H1 (cell line): ENCODE measurements at regions not wholly inside any gene's neighbourhood (a gene's known extent, or its start where the extent isn't known, plus 50 kb on each side); places are given as distances from the start of the nearest gene placed in this dataset.

Source experiments
- CTCF ChIA-PET: fragments of 300-600 bp; sonication (Branson Sonifier 250); formaldehyde crosslinking; loops from one replicate; lab custom pipeline; 2021; ENCODE audit not compliant: partially characterized antibody; lab: Charles Lee
- POLR2A ChIA-PET: fragments of 300-600 bp; sonication (Branson Sonifier 250); formaldehyde crosslinking; loops from one replicate; lab custom pipeline; 2021; ENCODE audit warnings: inconsistent platforms; ENCODE audit not compliant: partially characterized antibody; lab: Charles Lee
- DNase-seq, 2 experiments: peaks; one replicate each; pipeline versions ENCODE4 v3.0.0 to v3.0.0-alpha.2; 2010 to 2022; ENCODE audit warnings: low spot score in 2 of 2, low read depth in 1 of 2, mixed read lengths in 1 of 2
- FAIRE-seq: peaks from 2 replicates; lab custom pipeline; 2011; peaks lifted over from hg19 to GRCh38; lab: Jason Lieb, UNC
- H2AFZ ChIP-seq: 2 replicates; pipeline ENCODE4 v1.8.1; 2012; ENCODE audit warnings: low read length, inconsistent platforms
- H2AK5ac ChIP-seq: 2 replicates; pipeline ENCODE4 v1.6.1; 2013; ENCODE audit warnings: low read depth, low read length
- H2BK120ac ChIP-seq: replicated peaks from 2 replicates; pipeline ENCODE3; 2013; ENCODE audit warnings: low read depth, low read length, inconsistent platforms
- H2BK12ac ChIP-seq: 2 replicates; pipeline ENCODE4 v1.6.1; 2013; ENCODE audit warnings: low read depth, low read length
- H2BK15ac ChIP-seq: 2 replicates; pipeline ENCODE4 v1.6.1; 2013; ENCODE audit warnings: low read length
- H2BK20ac ChIP-seq: 2 replicates; pipeline ENCODE4 v1.6.1; 2013; ENCODE audit warnings: low read length
- H2BK5ac ChIP-seq: 2 replicates; pipeline ENCODE4 v1.6.1; 2013; ENCODE audit warnings: low read depth, low read length
- H3K14ac ChIP-seq: 2 replicates; pipeline ENCODE4 v1.6.1; 2013; ENCODE audit warnings: inconsistent platforms; ENCODE audit not compliant: insufficient read length
- H3K18ac ChIP-seq: 2 replicates; pipeline ENCODE4 v1.6.1; 2013; ENCODE audit warnings: low read length; ENCODE audit errors: extremely low read depth
- H3K23ac ChIP-seq: 2 replicates; pipeline ENCODE4 v1.6.1; 2013; ENCODE audit warnings: inconsistent platforms; ENCODE audit not compliant: insufficient read length
- H3K23me2 ChIP-seq: 2 replicates; pipeline ENCODE4 v1.6.1; 2013; ENCODE audit warnings: low read depth, low read length
- H3K27ac ChIP-seq: 2 replicates; pipeline ENCODE4 v1.6.1; 2011; ENCODE audit warnings: low read depth, low read length, inconsistent platforms
- H3K27me3 ChIP-seq, 4 experiments: replicated peaks in 1 of 4; 1 replicate in 1 of 4; 2 replicates in 3 of 4; pipeline versions ENCODE4 v1.6.1 to v1.8.1; 2011 to 2013; ENCODE audit warnings: low read length in 3 of 4, mild to moderate bottlenecking in 3 of 4, inconsistent platforms in 2 of 4, mixed read lengths in 2 of 4, moderate library complexity in 1 of 4; ENCODE audit not compliant: control insufficient read depth in 3 of 4, insufficient read depth in 3 of 4; ENCODE audit errors: extremely low read depth in 1 of 4
- H3K36me3 ChIP-seq, 4 experiments: 2 replicates each; pipeline versions ENCODE4 v1.6.1 to v1.8.1; 2011 to 2013; ENCODE audit warnings: mild to moderate bottlenecking in 4 of 4, low read length in 3 of 4, moderate library complexity in 2 of 4, control low read depth in 1 of 4, inconsistent platforms in 1 of 4; ENCODE audit not compliant: insufficient read depth in 4 of 4, control insufficient read depth in 2 of 4
- H3K4ac ChIP-seq: replicated peaks from 2 replicates; pipeline ENCODE3; 2013; ENCODE audit warnings: low read length, low read depth, mixed read lengths, inconsistent platforms; ENCODE audit not compliant: insufficient read length
- H3K4me1 ChIP-seq, 4 experiments: replicated peaks in 1 of 4; 1 replicate in 1 of 4; 2 replicates in 3 of 4; pipeline versions ENCODE4 v1.6.1 to v1.8.1; 2011 to 2013; ENCODE audit warnings: low read length in 3 of 4, inconsistent platforms in 2 of 4, mixed read lengths in 1 of 4; ENCODE audit not compliant: insufficient read depth in 4 of 4, control insufficient read depth in 3 of 4
- H3K4me2 ChIP-seq, 2 experiments: 2 replicates each; pipeline versions ENCODE4 v1.6.1 to v1.8.1; 2011 to 2013; ENCODE audit warnings: low read depth in 2 of 2, low read length in 2 of 2, control low read depth in 1 of 2, inconsistent platforms in 1 of 2, mild to moderate bottlenecking in 1 of 2; ENCODE audit not compliant: insufficient read depth in 1 of 2
- H3K4me3 ChIP-seq, 4 experiments: fragments of 200-600, 300-600 bp in 1 of 4; sonication (generic), shearing (Covaris generic), sonication (Bioruptor Twin) in 1 of 4; 2 replicates each; pipeline versions ENCODE4 v1.5.1 to v1.8.1; 2011 to 2016; ENCODE audit warnings: low read length in 4 of 4, low read depth in 3 of 4, control low read depth in 2 of 4, inconsistent platforms in 2 of 4, mild to moderate bottlenecking in 2 of 4, mixed read lengths in 1 of 4, moderate library complexity in 1 of 4; ENCODE audit not compliant: insufficient read depth in 2 of 4; ENCODE audit errors: extremely low read depth in 1 of 4
- H3K56ac ChIP-seq: replicated peaks from 2 replicates; pipeline ENCODE3; 2013; ENCODE audit warnings: low read depth, mild to moderate bottlenecking, mixed read lengths, low read length, inconsistent platforms; ENCODE audit not compliant: insufficient read length
- H3K79me1 ChIP-seq: 2 replicates; pipeline ENCODE4 v1.6.1; 2013; ENCODE audit warnings: low read depth, low read length, control low read depth
- H3K79me2 ChIP-seq, 2 experiments: 2 replicates each; pipeline versions ENCODE4 v1.6.1 to v1.8.1; 2012 to 2013; ENCODE audit warnings: low read length in 2 of 2, mild to moderate bottlenecking in 2 of 2, inconsistent platforms in 1 of 2; ENCODE audit not compliant: insufficient read depth in 2 of 2, control insufficient read depth in 1 of 2
- H3K9ac ChIP-seq, 4 experiments: replicated peaks in 1 of 4; 1 replicate in 1 of 4; 2 replicates in 3 of 4; pipeline versions ENCODE4 v1.6.1 to v1.8.1; 2011 to 2013; ENCODE audit warnings: low read depth in 3 of 4, low read length in 3 of 4, control low read depth in 2 of 4, mild to moderate bottlenecking in 2 of 4, moderate library complexity in 2 of 4, inconsistent platforms in 1 of 4; ENCODE audit errors: extremely low read depth in 1 of 4
- H3K9me3 ChIP-seq, 2 experiments: 2 replicates each; pipeline versions ENCODE4 v1.6.1 to v1.8.1; 2012 to 2013; ENCODE audit warnings: mild to moderate bottlenecking in 2 of 2, moderate library complexity in 2 of 2, control low read depth in 1 of 2, inconsistent platforms in 1 of 2, low read depth in 1 of 2, low read length in 1 of 2, mixed read lengths in 1 of 2; ENCODE audit not compliant: insufficient read depth in 2 of 2
- H4K20me1 ChIP-seq, 2 experiments: replicated peaks in 1 of 2; 2 replicates each; pipeline versions ENCODE3 to v1.8.1; 2011 to 2013; ENCODE audit warnings: inconsistent platforms in 2 of 2, low read length in 2 of 2, mild to moderate bottlenecking in 1 of 2; ENCODE audit not compliant: insufficient read depth in 2 of 2, control insufficient read depth in 1 of 2
- H4K5ac ChIP-seq: 2 replicates; pipeline ENCODE4 v1.6.1; 2013; ENCODE audit warnings: low read length, low read depth, mixed read lengths, inconsistent platforms; ENCODE audit not compliant: insufficient read length
- H4K8ac ChIP-seq: 2 replicates; pipeline ENCODE4 v1.8.0; 2013; ENCODE audit warnings: mild to moderate bottlenecking, moderate library complexity, low read length, inconsistent platforms; ENCODE audit not compliant: insufficient read depth; ENCODE audit errors: extremely low read depth
- H4K91ac ChIP-seq: replicated peaks from 2 replicates; pipeline ENCODE3; 2013; ENCODE audit warnings: low read length, mixed read lengths, inconsistent platforms; ENCODE audit not compliant: insufficient read length
- GTF2F1 ChIP-seq: IDR thresholded peaks from 2 replicates; pipeline ENCODE4 v1.6.1; 2012; ENCODE audit warnings: low read depth, low read length, improper control_type of control experiment, borderline replicate concordance
- HDAC2 ChIP-seq, 2 experiments: fragments of 300-600 bp in 1 of 2; sonication (generic) in 1 of 2; IDR thresholded peaks; 2 replicates each; pipeline ENCODE4 v1.6.1; 2011 to 2012; ENCODE audit warnings: low read depth in 2 of 2, low read length in 2 of 2, mild to moderate bottlenecking in 2 of 2, moderate library complexity in 2 of 2, borderline replicate concordance in 1 of 2, inconsistent platforms in 1 of 2
- POU5F1 ChIP-seq: IDR thresholded peaks from 2 replicates; pipeline ENCODE4 v1.6.1; 2011; ENCODE audit warnings: low read depth, mild to moderate bottlenecking, low read length, moderate library complexity
- RFX5 ChIP-seq: IDR thresholded peaks from 2 replicates; pipeline ENCODE4 v1.6.1; 2011; ENCODE audit warnings: low read depth, low read length, improper control_type of control experiment, borderline replicate concordance
- RNF2 ChIP-seq: fragments of 200-900, 300-1000 bp; sonication (generic); IDR thresholded peaks from 2 replicates; pipeline ENCODE4 v1.7.1; 2016; ENCODE audit warnings: borderline replicate concordance, low read depth, mild to moderate bottlenecking, antibody characterized with exemption, low read length; ENCODE audit not compliant: poor library complexity, severe bottlenecking; ENCODE audit errors: missing control alignments
- SP2 ChIP-seq: IDR thresholded peaks from 2 replicates; pipeline ENCODE4 v1.6.1; 2012; ENCODE audit warnings: mild to moderate bottlenecking, low read length, inconsistent platforms
- TAF1 ChIP-seq: IDR thresholded peaks from 2 replicates; pipeline ENCODE4 v1.6.1; 2011; ENCODE audit warnings: mild to moderate bottlenecking, low read depth, low read length
- ZNF274 ChIP-seq: IDR thresholded peaks from 2 replicates; pipeline ENCODE4 v1.7.0; 2012; ENCODE audit warnings: low read length, borderline replicate concordance; ENCODE audit errors: extremely low read depth
- WGBS, 2 experiments: shearing (Covaris generic) in 1 of 2; methylation state at CpG; one replicate each; pipeline versions ENCODE4 v1.1.6 to v1.1.7; 2013 to 2015; ENCODE audit warnings: low lambda C conversion rate in 2 of 2, mixed read lengths in 2 of 2, inconsistent platforms in 1 of 2, low coverage in 1 of 2, missing lambda C conversion rate in 1 of 2; ENCODE audit not compliant: insufficient replicate concordance in 2 of 2, insufficient coverage in 1 of 2, insufficient read length in 1 of 2; ENCODE audit errors: extremely low coverage in 1 of 2, missing lambda C conversion rate in 1 of 2; 5-methylcytosine and 5-hydroxymethylcytosine counted together

DNA sequence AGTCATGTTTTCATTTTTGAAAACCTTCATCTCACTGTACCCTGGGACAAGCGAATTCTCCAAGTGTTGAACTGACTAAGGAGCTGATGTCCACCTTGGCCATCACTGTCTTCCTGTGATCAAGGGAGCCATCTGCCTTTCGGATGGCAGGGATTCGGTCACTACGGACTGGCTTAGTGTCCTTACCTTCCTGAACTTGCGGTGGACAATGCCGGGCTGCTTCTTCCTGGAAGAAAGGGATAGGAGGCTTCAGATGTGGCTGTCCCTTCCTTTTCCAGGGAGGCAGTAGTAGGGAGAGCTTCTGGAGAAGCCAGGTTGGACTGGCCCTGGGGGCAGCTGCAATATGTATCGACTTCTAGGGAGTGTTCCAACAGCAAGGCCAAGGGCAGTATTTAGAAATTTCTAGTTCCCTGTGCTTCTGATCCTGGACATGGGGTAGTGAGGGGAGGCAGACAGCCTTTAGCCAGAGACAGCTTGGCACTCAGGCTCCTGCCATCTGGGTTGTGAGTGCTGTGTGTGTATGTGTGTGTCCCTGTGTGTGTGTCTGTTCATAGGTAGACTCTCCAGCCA, 114.6 kb downstream of the IER5 start:
- no peak for TF ChIP-seq ZNF274
- TF ChIP-seq TAF1, result no peak
- TF ChIP-seq GTF2F1, result no peak
- no peak for TF ChIP-seq RNF2
- TF ChIP-seq RFX5, result no peak
- no peak for TF ChIP-seq POU5F1
- TF ChIP-seq HDAC2 (IDR thresholded peaks at IDR 0.05; ENCODE audit: borderline replicate concordance in 1 of 2, low read depth in 2 of 2, low read length in 2 of 2), result no peak
- no peak for TF ChIP-seq SP2
- H3K9me3 ChIP-seq, result no peaks in the 10 kb centered on the region
- POLR2A ChIA-PET, result no interaction called here

More for the DNA sequence above, 114.6 kb downstream of the IER5 start:
- H2AFZ ChIP-seq, result no peak overlapping the region
- H2BK12ac ChIP-seq, result 0 out of 2 replicates have a peak overlapping the region, but pooled peaks have one; percentile 23
- no peaks in the 10 kb centered on the region for H3K79me2 ChIP-seq
- H2AK5ac ChIP-seq, result no peak overlapping the region
- H3K27me3 ChIP-seq, result no peaks in the 10 kb centered on the region
- no peak overlapping the region for H2BK15ac ChIP-seq
- no peaks in the 10 kb centered on the region for H3K36me3 ChIP-seq
- H2BK20ac ChIP-seq, result no peak overlapping the region
- CTCF ChIA-PET, result interaction anchor here (1.0 to 2.3 kb wide), 6 partner anchors 9 to 222 kb away, joined by 5 to 16 read pairs (median 6); no protein-coding TSS in a partner anchor
- 77% methylated on average over 7 of the region's 7 CpGs; no CpG with 5 or more reads in 1 of the 2 experiments for WGBS, 2 experiments
- H3K9ac ChIP-seq, result no peak overlapping the region
- peak overlapping the region; percentile 32 for H3K4ac ChIP-seq
- no peak overlapping the region for H3K23ac ChIP-seq
- H3K23me2 ChIP-seq, result no peaks in the 10 kb centered on the region
- H3K4me1 ChIP-seq, result peaks cover 5 to 15% (median 12%) of the 10 kb centered on the region in 4 experiments
- H4K8ac ChIP-seq, result no peak overlapping the region
- H3K56ac ChIP-seq, result no peak overlapping the region
- no peak overlapping the region for H3K4me3 ChIP-seq
- no peak overlapping the region for H3K18ac ChIP-seq
- H3K4me2 ChIP-seq, result no peak overlapping the region
- H4K5ac ChIP-seq, result no peak overlapping the region
- H2BK120ac ChIP-seq, result no peak overlapping the region
- H3K27ac ChIP-seq, result no peak overlapping the region
- H4K91ac ChIP-seq, result no peak overlapping the region
- FAIRE-seq (no peak), DNase-seq (peak in 1 of 2 experiments; percentile 28)
- no peak overlapping the region for H3K14ac ChIP-seq
- no peaks in the 10 kb centered on the region for H3K79me1 ChIP-seq
- no peaks in the 10 kb centered on the region for H4K20me1 ChIP-seq
- no peak overlapping the region for H2BK5ac ChIP-seq
